ENCODE measurements at regions not wholly inside any gene's neighbourhood (a gene's known extent, or its start where the extent isn't known, plus 50 kb on each side); places are given as distances from the start of the nearest gene placed in this dataset.

GRCh38 chr6:14252271-14252850, 134.8 kb downstream of the CD83 start:
- H3K79me1 ChIP-seq (replicated peaks; ENCODE audit: low read length, poor library complexity, severe bottlenecking) = no peaks in the 10 kb centered on the region

DNA sequence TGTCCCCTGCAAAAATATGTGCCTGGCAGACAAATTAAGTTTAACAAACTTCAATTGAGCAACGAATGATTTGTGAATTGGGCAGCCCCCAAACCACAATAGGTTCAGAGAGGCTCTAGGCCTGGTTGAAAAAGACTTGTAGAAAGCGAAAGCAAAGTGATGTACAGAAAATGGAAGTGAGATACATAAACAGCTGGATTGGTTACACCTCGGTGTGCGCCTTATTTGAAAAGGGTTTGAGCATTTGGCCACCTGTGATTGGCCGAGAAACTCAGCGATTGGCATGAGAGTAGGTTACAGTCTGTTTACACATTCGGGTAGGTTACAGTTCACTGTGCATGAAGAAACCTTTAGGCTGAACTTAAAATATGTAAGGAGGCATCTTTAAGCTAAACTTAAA, 136.9 kb downstream of the CD83 start:
- Histone ChIP-seq H3K9me3 (ENCODE audit: control insufficient read depth, low read length) (no peaks in the 10 kb centered on the region), H3K27ac (ENCODE audit: low read length, poor library complexity, severe bottlenecking) (no peak overlapping the region), H3K4me2 (ENCODE audit: low read length, poor library complexity, severe bottlenecking) (no peak overlapping the region), H3K79me1 (replicated peaks; ENCODE audit: low read length, poor library complexity, severe bottlenecking) (no peaks in the 10 kb centered on the region), H2AFZ (ENCODE audit: low read depth, low read length) (no peak overlapping the region), H2BK5ac (ENCODE audit: low read depth, low read length, poor library complexity, severe bottlenecking) (no peak overlapping the region), H2AK5ac (ENCODE audit: low read length, severe bottlenecking) (no peak overlapping the region), H3K4me3 (ENCODE audit: insufficient read depth in 1 of 2, low read depth in 1 of 2, low read length in 2 of 2) (no peak overlapping the region), H3K23ac (ENCODE audit: low read length in 2 of 2) (no peak overlapping the region), H3K36me3 (ENCODE audit: control insufficient read depth in 1 of 2, insufficient read depth in 2 of 2, low read depth in 1 of 2, low read length in 2 of 2) (no peaks in the 10 kb centered on the region), H3K14ac (ENCODE audit: low read length in 2 of 2) (no peak overlapping the region), H4K91ac (ENCODE audit: low read length) (no peak overlapping the region), H3K9ac (ENCODE audit: low read length) (no peak overlapping the region), H2BK15ac (ENCODE audit: low read depth, poor library complexity, severe bottlenecking) (no peak overlapping the region), H3K4ac (ENCODE audit: low read depth in 1 of 2, low read length in 2 of 2) (no peak overlapping the region), H3K4me1 (ENCODE audit: control insufficient read depth, insufficient read depth, low read depth, low read length) (no peaks in the 10 kb centered on the region), H2BK12ac (ENCODE audit: low read length in 2 of 2) (no peak overlapping the region), H3K27me3 (ENCODE audit: control insufficient read depth in 1 of 2, insufficient read depth in 1 of 2, low read length in 2 of 2) (peaks cover 4 to 5% of the 10 kb centered on the region in 2 experiments), H2BK120ac (ENCODE audit: low read depth, low read length) (no peak overlapping the region), H4K8ac (ENCODE audit: low read length) (no peak overlapping the region), H3K18ac (ENCODE audit: low read depth in 1 of 2, low read length in 2 of 2) (no peak overlapping the region)
- no peak for DNase-seq
- WGBS = 97% methylated on average over 7 of the region's 7 CpGs

More at GRCh38 chr6:14252271-14252850, 134.8 kb downstream of the CD83 start:
- Histone ChIP-seq H3K9ac (ENCODE audit: low read length) (no peak overlapping the region), H3K18ac (ENCODE audit: low read depth in 1 of 2, low read length in 2 of 2) (no peak overlapping the region), H3K23ac (ENCODE audit: low read length in 2 of 2) (no peak overlapping the region), H2AFZ (ENCODE audit: low read depth, low read length) (no peak overlapping the region), H4K91ac (ENCODE audit: low read length) (no peak overlapping the region), H3K4me2 (ENCODE audit: low read length, poor library complexity, severe bottlenecking) (no peak overlapping the region), H3K4me3 (ENCODE audit: insufficient read depth in 1 of 2, low read depth in 1 of 2, low read length in 2 of 2) (no peak overlapping the region), H2BK5ac (ENCODE audit: low read depth, low read length, poor library complexity, severe bottlenecking) (no peak overlapping the region), H2BK120ac (ENCODE audit: low read depth, low read length) (no peak overlapping the region), H3K4me1 (ENCODE audit: control insufficient read depth, insufficient read depth, low read depth, low read length) (no peaks in the 10 kb centered on the region), H2BK12ac (ENCODE audit: low read length in 2 of 2) (no peak overlapping the region), H3K27ac (ENCODE audit: low read length, poor library complexity, severe bottlenecking) (no peak overlapping the region), H3K14ac (ENCODE audit: low read length in 2 of 2) (no peak overlapping the region), H2BK15ac (ENCODE audit: low read depth, poor library complexity, severe bottlenecking) (no peak overlapping the region), H2AK5ac (ENCODE audit: low read length, severe bottlenecking) (no peak overlapping the region), H3K4ac (ENCODE audit: low read depth in 1 of 2, low read length in 2 of 2) (no peak overlapping the region), H3K36me3 (ENCODE audit: control insufficient read depth in 1 of 2, insufficient read depth in 2 of 2, low read depth in 1 of 2, low read length in 2 of 2) (no peaks in the 10 kb centered on the region), H3K27me3 (ENCODE audit: control insufficient read depth in 1 of 2, insufficient read depth in 1 of 2, low read length in 2 of 2) (peaks cover 4 to 5% of the 10 kb centered on the region in 2 experiments), H4K8ac (ENCODE audit: low read length) (no peak overlapping the region), H3K9me3 (ENCODE audit: control insufficient read depth, low read length) (no peaks in the 10 kb centered on the region)
- 85% methylated on average over 10 of the region's 10 CpGs for WGBS
- DNase-seq = no peak

GRCh38 chr6:14255916-14256315, 138.3 kb downstream of the CD83 start:
- 85% methylated on average over 5 of the region's 6 CpGs for WGBS

GRCh38 chr6:14258117-14258516, 140.5 kb downstream of the CD83 start:
- H3K4me2 ChIP-seq (ENCODE audit: low read length, poor library complexity, severe bottlenecking) = no peak overlapping the region
- H3K9me3 ChIP-seq (ENCODE audit: control insufficient read depth, low read length) = peaks cover 12% of the 10 kb centered on the region
- no peak overlapping the region for H3K14ac ChIP-seq (ENCODE audit: low read length in 2 of 2)
- peaks cover 4 to 5% of the 10 kb centered on the region in 2 experiments for H3K27me3 ChIP-seq (ENCODE audit: control insufficient read depth in 1 of 2, insufficient read depth in 1 of 2, low read length in 2 of 2)
- H2AFZ ChIP-seq (ENCODE audit: low read depth, low read length) = no peak overlapping the region
- no peak overlapping the region for H3K23ac ChIP-seq (ENCODE audit: low read length in 2 of 2)
- H3K4me1 ChIP-seq (ENCODE audit: control insufficient read depth, insufficient read depth, low read depth, low read length) = no peaks in the 10 kb centered on the region
- no peak overlapping the region for H2BK5ac ChIP-seq (ENCODE audit: low read depth, low read length, poor library complexity, severe bottlenecking)
- H3K4me3 ChIP-seq (ENCODE audit: insufficient read depth in 1 of 2, low read depth in 1 of 2, low read length in 2 of 2) = no peak overlapping the region
- H3K4ac ChIP-seq (ENCODE audit: low read depth in 1 of 2, low read length in 2 of 2) = no peak overlapping the region
- H3K18ac ChIP-seq (ENCODE audit: low read depth in 1 of 2, low read length in 2 of 2) = no peak overlapping the region
- H2BK12ac ChIP-seq (ENCODE audit: low read length in 2 of 2) = no peak overlapping the region
- H4K91ac ChIP-seq (ENCODE audit: low read length) = no peak overlapping the region
- no peak overlapping the region for H3K9ac ChIP-seq (ENCODE audit: low read length)
- H2AK5ac ChIP-seq (ENCODE audit: low read length, severe bottlenecking) = no peak overlapping the region
- H4K8ac ChIP-seq (ENCODE audit: low read length) = no peak overlapping the region
- H2BK15ac ChIP-seq (ENCODE audit: low read depth, poor library complexity, severe bottlenecking) = no peak overlapping the region
- no peak overlapping the region for H3K27ac ChIP-seq (ENCODE audit: low read length, poor library complexity, severe bottlenecking)
- H3K36me3 ChIP-seq (ENCODE audit: control insufficient read depth in 1 of 2, insufficient read depth in 2 of 2, low read depth in 1 of 2, low read length in 2 of 2) = no peaks in the 10 kb centered on the region
- WGBS = no CpG with 5 or more reads among the region's 2 CpGs
- no peak overlapping the region for H2BK120ac ChIP-seq (ENCODE audit: low read depth, low read length)
- DNase-seq = no peak
- H3K79me1 ChIP-seq (replicated peaks; ENCODE audit: low read length, poor library complexity, severe bottlenecking) = no peaks in the 10 kb centered on the region

More at GRCh38 chr6:14255916-14256315, 138.3 kb downstream of the CD83 start:
- no peak overlapping the region for H4K91ac ChIP-seq (ENCODE audit: low read length)
- H3K14ac ChIP-seq (ENCODE audit: low read length in 2 of 2) = no peak overlapping the region
- no peak overlapping the region for H2AK5ac ChIP-seq (ENCODE audit: low read length, severe bottlenecking)
- no peak overlapping the region for H2BK5ac ChIP-seq (ENCODE audit: low read depth, low read length, poor library complexity, severe bottlenecking)
- H3K18ac ChIP-seq (ENCODE audit: low read depth in 1 of 2, low read length in 2 of 2) = no peak overlapping the region
- no peak overlapping the region for H3K23ac ChIP-seq (ENCODE audit: low read length in 2 of 2)
- no peak overlapping the region for H2BK120ac ChIP-seq (ENCODE audit: low read depth, low read length)
- peaks cover 4 to 5% of the 10 kb centered on the region in 2 experiments for H3K27me3 ChIP-seq (ENCODE audit: control insufficient read depth in 1 of 2, insufficient read depth in 1 of 2, low read length in 2 of 2)
- no peak overlapping the region for H3K4ac ChIP-seq (ENCODE audit: low read depth in 1 of 2, low read length in 2 of 2)
- no peak overlapping the region for H4K8ac ChIP-seq (ENCODE audit: low read length)
- H2BK15ac ChIP-seq (ENCODE audit: low read depth, poor library complexity, severe bottlenecking) = no peak overlapping the region
- H2AFZ ChIP-seq (ENCODE audit: low read depth, low read length) = no peak overlapping the region
- H3K27ac ChIP-seq (ENCODE audit: low read length, poor library complexity, severe bottlenecking) = no peak overlapping the region
- H3K9me3 ChIP-seq (ENCODE audit: control insufficient read depth, low read length) = peaks cover 6% of the 10 kb centered on the region
- no peak overlapping the region for H3K4me3 ChIP-seq (ENCODE audit: insufficient read depth in 1 of 2, low read depth in 1 of 2, low read length in 2 of 2)
- H3K36me3 ChIP-seq (ENCODE audit: control insufficient read depth in 1 of 2, insufficient read depth in 2 of 2, low read depth in 1 of 2, low read length in 2 of 2) = no peaks in the 10 kb centered on the region
- H3K9ac ChIP-seq (ENCODE audit: low read length) = no peak overlapping the region
- H3K4me1 ChIP-seq (ENCODE audit: control insufficient read depth, insufficient read depth, low read depth, low read length) = no peaks in the 10 kb centered on the region
- no peak overlapping the region for H3K4me2 ChIP-seq (ENCODE audit: low read length, poor library complexity, severe bottlenecking)
- DNase-seq = no peak
- H3K79me1 ChIP-seq (replicated peaks; ENCODE audit: low read length, poor library complexity, severe bottlenecking) = no peaks in the 10 kb centered on the region
- no peak overlapping the region for H2BK12ac ChIP-seq (ENCODE audit: low read length in 2 of 2)

All from mesenchymal stem cell (in vitro differentiated cells and primary cell).